ENCODE measurements at regions not wholly inside any gene's neighbourhood (a gene's known extent, or its start where the extent isn't known, plus 50 kb on each side); places are given as distances from the start of the nearest gene placed in this dataset.

- TF ChIP-seq POLR2A (conservative IDR thresholded peaks at IDR 0.05) (no peak), EZH2 (IDR thresholded peaks at IDR 0.05; ENCODE audit: borderline replicate concordance, low read depth, low read length) (no peak), PHF21A (IDR thresholded peaks at IDR 0.05; ENCODE audit: borderline replicate concordance, low read depth) (no peak), ZBTB34 (CRISPR knock-in tag; IDR thresholded peaks at IDR 0.05) (no peak), IRF9 (tag; IDR thresholded peaks at IDR 0.05) (no peak)
Measured at GRCh38 chr1:238469146-238469631, 578.5 kb upstream of the ZP4 start.

Data from K562 (cell line).